GM13977 (cell line): ENCODE measurements at regions not wholly inside any gene's neighbourhood (a gene's known extent, or its start where the extent isn't known, plus 50 kb on each side); places are given as distances from the start of the nearest gene placed in this dataset.

Source experiments
- DNase-seq: peaks from one replicate; pipeline ENCODE4 v3.0.0; 2012; ENCODE audit warnings: low spot score
- CTCF ChIP-seq: IDR thresholded peaks from 2 replicates; pipeline ENCODE4 v1.5.1; 2012; ENCODE audit warnings: mild to moderate bottlenecking, control low read depth; ENCODE audit not compliant: insufficient read depth; ENCODE audit errors: extremely low read depth, missing control alignments
- in situ Hi-C: fragments of 300-500 bp; cut with MboI; formaldehyde crosslinking; loops from one replicate; pipeline ENCODE4 v1.12.0; 2022; ENCODE audit warnings: low sequenced_read_pairs, low pct_unique_long_range_greater_than_20kb, mixed read lengths, inconsistent platforms; ENCODE audit not compliant: unreplicated experiment

DNA sequence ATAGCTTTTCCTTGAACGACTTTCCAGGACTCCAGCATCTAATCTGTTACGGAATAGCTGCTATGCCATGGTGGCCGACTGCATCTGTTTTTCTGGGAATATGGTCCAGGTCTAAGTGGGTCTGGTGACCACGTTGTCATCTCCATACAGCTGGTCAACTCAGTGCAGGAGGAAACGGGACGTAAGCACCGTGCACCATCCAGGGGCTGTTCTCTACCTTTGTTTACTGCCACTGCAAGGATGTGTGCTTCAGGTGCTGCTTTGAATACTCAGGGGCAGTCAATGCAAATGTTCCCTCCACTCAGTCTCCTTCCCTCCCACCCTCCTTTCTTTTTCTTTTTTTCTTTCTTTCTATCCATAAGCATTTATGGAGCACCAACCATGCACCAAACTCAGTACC is 648.2 kb downstream of the VRK1 start:
- no peak for TF ChIP-seq CTCF
- in situ Hi-C loops, result no loop called here
- no peak for DNase-seq

- DNase-seq, result no peak
- no peak for TF ChIP-seq CTCF
- in situ Hi-C loops, result no loop called here
Measured at GRCh38 chr14:97446087-97446486, 648.9 kb downstream of the VRK1 start.

GRCh38 chr14:97452314-97452713 is 655.1 kb downstream of the VRK1 start:
- TF ChIP-seq CTCF, result no peak
- no peak for DNase-seq
- in situ Hi-C loops, result no loop called here

GRCh38 chr14:97453991-97454390 is 656.8 kb downstream of the VRK1 start:
- in situ Hi-C loops, result no loop called here
- DNase-seq, result no peak
- no peak for TF ChIP-seq CTCF

GRCh38 chr14:97456462-97456861 is 659.3 kb downstream of the VRK1 start:
- in situ Hi-C loops, result no loop called here
- no peak for DNase-seq
- no peak for TF ChIP-seq CTCF

GRCh38 chr14:97456958-97457357 is 659.8 kb downstream of the VRK1 start:
- in situ Hi-C loops, result no loop called here
- DNase-seq, result no peak
- TF ChIP-seq CTCF, result no peak

GRCh38 chr14:97457575-97458085 is 660.4 kb downstream of the VRK1 start:
- in situ Hi-C loops, result no loop called here
- TF ChIP-seq CTCF, result no peak
- no peak for DNase-seq
